LHCN-M2 (cell line): ENCODE measurements at regions not wholly inside any gene's neighbourhood (a gene's known extent, or its start where the extent isn't known, plus 50 kb on each side); places are given as distances from the start of the nearest gene placed in this dataset.
"Not testable (repeated sequence)": the region's sequence is repeated elsewhere in the genome, so short reads cannot be mapped to it uniquely, and the experiment has no call there.

Experiments used
- DNase-seq: peaks from one replicate; pipeline ENCODE4 v3.0.0-alpha.2; 2012; ENCODE audit warnings: low read depth

GRCh38 chr10:89946106-89946505 is 244.7 kb downstream of the KIF20B start:
- DNase-seq, result no peak

DNA sequence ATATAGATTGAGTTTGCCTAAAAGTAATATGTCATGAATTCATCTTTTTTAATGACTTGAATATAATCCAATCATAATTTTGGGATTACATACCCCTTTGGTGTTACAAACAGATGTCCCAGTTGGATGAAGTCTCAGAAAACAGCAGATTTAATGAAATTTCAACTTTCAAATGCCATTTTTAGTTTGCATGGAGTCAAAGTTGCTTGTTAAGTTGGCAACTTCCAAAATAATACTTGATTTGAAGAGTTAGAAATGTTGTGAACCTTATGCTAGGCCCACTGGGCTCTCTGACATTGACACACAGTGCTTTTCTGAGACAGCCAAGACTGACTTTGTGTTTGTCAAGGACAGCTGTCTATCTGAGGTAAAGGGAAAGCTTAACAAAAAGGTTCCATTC is 248.1 kb downstream of the KIF20B start:
- no peak for DNase-seq

DNA sequence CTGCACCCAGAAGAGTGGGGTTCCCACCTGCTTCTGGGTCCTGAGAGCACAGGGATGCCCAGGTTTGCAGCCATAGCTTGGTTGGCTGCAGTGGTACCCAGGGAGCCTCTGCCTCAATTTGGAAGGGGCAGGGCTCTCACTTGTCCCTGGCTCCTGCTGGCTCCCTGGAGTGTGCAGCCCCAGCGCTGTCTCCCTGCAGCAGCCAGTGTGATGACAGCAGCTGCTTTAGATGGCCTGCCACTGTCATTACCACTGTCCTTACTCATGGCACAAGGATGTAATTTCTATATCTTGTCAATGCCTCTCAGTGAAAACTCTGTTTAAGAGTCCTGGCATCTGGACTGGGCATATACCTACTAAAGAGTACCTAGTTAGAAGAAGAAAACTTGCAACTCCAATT is 250.9 kb downstream of the KIF20B start:
- no peak for DNase-seq

GRCh38 chr10:89952751-89953150 is 251.4 kb downstream of the KIF20B start:
- no peak for DNase-seq

DNA sequence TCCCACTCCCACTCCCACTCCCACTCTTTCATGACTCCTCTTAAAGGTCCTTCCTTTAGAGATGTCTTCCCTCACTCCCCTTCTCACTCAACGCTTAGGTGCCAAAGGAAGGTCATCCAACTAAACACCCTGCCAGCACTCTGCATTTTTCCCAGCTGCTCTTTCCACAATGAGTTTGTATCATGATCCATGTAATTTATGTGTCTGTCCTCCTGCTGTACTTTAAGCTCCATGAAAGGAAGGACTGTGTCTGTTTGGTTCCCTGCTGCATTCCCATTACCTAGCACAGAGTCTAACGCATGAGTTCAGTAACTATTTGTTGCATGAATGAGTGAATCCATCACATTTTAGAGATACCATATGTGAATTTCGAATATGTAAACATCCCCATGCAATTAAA is 252.7 kb downstream of the KIF20B start:
- no peak for DNase-seq

DNA sequence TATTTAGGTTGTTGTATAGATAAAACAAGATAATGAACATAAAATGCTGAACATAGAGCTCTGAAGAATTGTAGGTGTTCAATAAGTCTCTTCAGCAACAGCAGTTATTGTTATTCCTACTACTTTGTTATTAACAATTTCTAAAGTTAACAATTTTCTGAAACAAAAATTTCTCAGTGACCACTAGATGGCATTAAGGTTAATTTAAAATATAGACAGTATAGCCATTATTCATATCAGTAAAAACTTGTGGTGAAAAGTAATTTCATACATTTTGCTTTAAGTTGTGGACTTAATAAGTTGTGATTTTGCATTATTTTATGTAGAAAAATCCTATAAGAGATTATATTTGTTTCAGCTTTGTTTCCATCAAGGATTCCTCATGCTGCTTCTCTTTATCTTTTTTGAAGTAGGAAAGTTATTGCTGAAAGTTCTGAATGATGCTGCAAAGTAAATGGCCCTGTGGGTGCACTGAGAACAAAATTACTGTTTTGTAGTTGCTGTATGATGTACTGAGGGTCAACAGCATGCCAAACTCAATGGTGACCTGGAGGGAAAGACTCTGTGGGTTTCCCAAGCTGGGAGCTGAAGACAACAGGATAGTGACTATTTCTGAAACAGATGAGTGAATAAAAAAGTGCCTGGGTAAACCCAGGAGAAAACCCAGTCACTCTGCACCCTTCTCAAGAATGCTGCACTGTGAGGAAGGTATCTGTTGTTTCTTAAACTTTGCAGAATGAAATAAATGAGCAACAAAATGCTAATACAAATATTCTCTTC is 253.6 kb downstream of the KIF20B start:
- no peak for DNase-seq

- DNase-seq, result no peak
Observed at GRCh38 chr10:89959433-89960110, 258.2 kb downstream of the KIF20B start.

DNA sequence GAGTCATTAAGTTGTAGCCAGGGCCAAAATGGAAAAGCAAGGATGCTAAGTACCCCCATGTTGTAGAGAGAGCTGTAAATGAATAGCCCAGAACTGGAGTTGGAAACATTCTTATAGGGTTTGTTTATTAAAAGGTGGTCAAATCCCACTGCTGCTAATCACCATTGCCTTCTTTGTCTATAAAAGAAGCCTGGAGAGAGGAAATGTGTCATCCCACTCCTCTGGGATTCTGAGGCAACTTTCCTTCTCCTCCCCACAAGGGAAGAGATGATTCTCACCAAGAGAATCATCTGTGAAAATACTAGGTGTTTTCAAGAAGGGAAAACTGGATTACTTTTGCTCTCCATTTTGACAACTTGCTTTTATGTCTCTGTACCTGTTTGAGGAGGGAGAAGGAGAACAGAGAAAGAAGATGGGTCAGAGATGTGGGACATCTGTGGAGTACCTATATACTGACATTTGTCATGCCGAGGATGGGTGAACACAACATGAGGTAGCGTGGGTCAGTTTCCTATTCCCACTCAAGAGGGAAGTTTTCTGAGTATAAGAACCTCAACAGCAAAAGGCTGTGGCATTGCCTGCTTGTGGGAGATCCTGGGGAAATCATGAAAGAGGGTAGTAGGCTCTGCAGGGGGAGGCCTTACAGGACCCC is 262.2 kb downstream of the KIF20B start:
- no peak for DNase-seq

GRCh38 chr10:89966211-89966610 is 264.8 kb downstream of the KIF20B start:
- DNase-seq, result no peak

GRCh38 chr10:89973326-89973725 is 271.9 kb downstream of the KIF20B start:
- no peak for DNase-seq

GRCh38 chr10:89975071-89975470 is 273.7 kb downstream of the KIF20B start:
- DNase-seq, result no peak

DNA sequence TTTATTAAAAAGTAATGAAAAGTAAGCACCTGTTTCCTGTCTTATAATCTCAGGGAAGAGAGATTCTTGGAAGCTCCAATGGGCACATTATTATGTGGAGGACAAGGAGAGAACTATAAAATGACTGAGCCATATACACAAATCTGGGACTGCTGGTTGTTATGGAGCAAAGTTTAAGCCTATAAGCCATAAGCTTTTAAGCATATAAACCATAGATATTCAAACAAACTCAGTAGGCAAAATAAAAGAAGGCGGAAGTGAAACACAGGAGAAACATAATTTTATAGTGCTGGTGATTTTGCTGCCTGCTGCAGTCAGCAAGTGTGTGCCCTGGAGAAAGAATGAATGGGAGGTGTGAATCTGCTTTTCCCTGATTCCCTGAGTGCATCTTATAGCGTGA is 274.4 kb downstream of the KIF20B start:
- no peak for DNase-seq

- no peak for DNase-seq
Observed at GRCh38 chr10:89978081-89978480, 276.7 kb downstream of the KIF20B start.

GRCh38 chr10:89979726-89980125 is 278.3 kb downstream of the KIF20B start:
- no peak for DNase-seq

DNA sequence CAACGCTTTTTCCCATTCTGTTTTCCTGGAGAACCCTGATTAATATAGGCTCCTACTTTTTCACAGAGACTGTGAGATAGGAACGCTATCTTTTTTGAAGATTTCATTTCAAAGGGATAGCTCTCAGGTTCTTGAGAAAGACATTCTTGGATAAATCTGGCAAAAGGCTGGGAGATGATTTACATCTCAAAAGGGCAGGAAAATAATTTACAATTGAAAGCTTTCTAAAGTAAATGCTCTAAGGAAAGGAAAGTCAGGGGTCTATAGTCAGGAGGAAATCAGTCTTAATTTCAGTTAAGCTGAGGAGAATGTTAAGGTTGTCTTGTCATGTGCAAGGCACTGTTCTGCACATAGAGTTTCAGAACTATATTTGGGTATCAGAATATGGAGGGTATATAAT is 278.8 kb downstream of the KIF20B start:
- DNase-seq, result no peak

DNA sequence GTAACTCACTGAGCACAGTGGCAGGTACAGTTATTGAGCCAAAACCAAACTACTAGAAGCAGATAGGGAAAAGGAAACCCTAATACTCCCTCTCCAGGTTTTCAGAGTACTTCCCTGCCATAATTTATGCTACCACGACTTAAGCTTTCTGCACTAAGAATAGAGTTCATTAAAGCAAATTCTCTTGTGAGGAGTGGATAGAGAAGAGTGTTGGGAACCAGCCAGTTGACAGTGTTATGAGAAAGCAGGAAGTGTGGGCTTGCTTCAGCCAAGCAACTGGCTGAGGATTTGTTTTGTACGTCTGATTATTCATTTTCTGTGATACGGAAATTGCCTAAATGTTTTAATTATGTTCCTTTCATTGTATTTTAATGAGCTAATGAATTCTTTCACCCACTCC is 280.5 kb downstream of the KIF20B start:
- no peak for DNase-seq

GRCh38 chr10:89985446-89985845 is 284.1 kb downstream of the KIF20B start:
- no peak for DNase-seq

- DNase-seq, result not testable (repeated sequence)
Observed at GRCh38 chr10:89988361-89988760, 287.0 kb downstream of the KIF20B start.

DNA sequence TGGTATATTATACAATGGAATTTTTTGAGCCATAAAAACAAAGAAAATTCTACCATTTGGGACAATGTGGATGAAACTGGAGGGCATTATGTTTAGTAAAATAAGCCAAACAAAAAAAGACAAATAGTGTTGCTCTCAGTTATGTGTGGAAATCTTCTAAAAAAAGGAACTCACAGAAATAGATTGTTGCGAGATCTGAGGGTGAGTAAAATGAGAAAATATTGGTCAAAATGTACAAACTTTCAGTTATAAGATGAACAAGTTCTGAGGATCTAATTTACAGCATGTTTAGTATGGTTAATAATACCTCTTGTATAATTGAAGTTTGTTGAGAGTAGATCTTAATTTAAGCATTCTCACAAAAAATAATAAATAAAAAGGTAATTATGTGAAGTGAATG is 291.2 kb downstream of the KIF20B start:
- no peak for DNase-seq

DNA sequence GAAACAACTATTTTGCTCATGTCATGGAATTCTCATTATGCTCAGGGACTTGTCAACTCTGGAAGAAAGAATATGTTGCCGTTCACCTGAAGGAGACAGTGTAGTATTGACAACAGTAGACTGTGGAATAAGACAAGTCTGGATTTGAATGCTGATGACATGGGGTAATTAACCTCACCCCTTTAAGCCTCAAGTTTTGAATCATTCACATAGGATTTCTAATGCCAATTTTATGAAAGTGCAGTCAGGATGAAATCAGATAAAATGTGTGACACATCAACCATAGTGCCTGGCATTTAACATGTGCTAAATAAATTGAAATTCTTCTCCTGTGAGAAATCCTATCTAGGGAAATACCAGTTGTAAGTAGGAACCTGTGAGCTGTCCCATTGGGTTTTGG is 305.8 kb downstream of the KIF20B start:
- DNase-seq, result no peak

GRCh38 chr10:90011281-90011680 is 309.9 kb downstream of the KIF20B start:
- not testable (repeated sequence) for DNase-seq

GRCh38 chr10:90018819-90019218 is 317.4 kb downstream of the KIF20B start:
- DNase-seq, result no peak

GRCh38 chr10:90020506-90020905 is 319.1 kb downstream of the KIF20B start:
- no peak for DNase-seq
